Heart right ventricle (tissue), 16 donors: ENCODE measurements at regions not wholly inside any gene's neighbourhood (a gene's known extent, or its start where the extent isn't known, plus 50 kb on each side); places are given as distances from the start of the nearest gene placed in this dataset.

ENCODE experiments used
- ATAC-seq, 8 donors: fragments of 200-7000 bp; cut with Tn5 transposase; one replicate each; pipeline ENCODE4 v1.9.1; 2020; ENCODE audit warnings: mild to moderate bottlenecking in 8 of 8, moderate library complexity in 8 of 8, moderate number of reproducible peaks in 1 of 8
- DNase-seq, 2 donors: peaks; one replicate each; pipeline ENCODE4 v3.0.0-alpha.2; 2020
- H3K27ac ChIP-seq, 10 donors: fragments of 200-600 bp; sonication (generic) in 2 of 10; one replicate each; pipeline versions ENCODE4 v1.5.0 to v1.8.0; 2020 to 2022; ENCODE audit warnings: mild to moderate bottlenecking in 3 of 10
- H3K27me3 ChIP-seq, 7 donors: fragments of 200-600 bp; one replicate each; pipeline ENCODE4 v1.8.0; 2021 to 2022; ENCODE audit warnings: mild to moderate bottlenecking in 2 of 7
- H3K36me3 ChIP-seq, 9 donors: fragments of 200-600 bp; sonication (generic) in 1 of 9; one replicate each; pipeline versions ENCODE4 v1.5.0 to v1.8.0; 2020 to 2022; ENCODE audit warnings: mild to moderate bottlenecking in 2 of 9
- H3K4me1 ChIP-seq, 9 donors: fragments of 200-600 bp; sonication (generic) in 1 of 9; one replicate each; pipeline versions ENCODE4 v1.5.0 to v1.8.0; 2020 to 2022; ENCODE audit warnings: mild to moderate bottlenecking in 4 of 9
- H3K4me3 ChIP-seq, 10 donors: fragments of 200-600 bp; sonication (generic) in 2 of 10; one replicate each; pipeline versions ENCODE4 v1.5.0 to v1.8.0; 2020 to 2022; ENCODE audit warnings: mild to moderate bottlenecking in 7 of 10, moderate library complexity in 2 of 10
- H3K9me3 ChIP-seq, 11 donors: fragments of 200-600 bp in 10 of 11; sonication (generic) in 2 of 11; one replicate each; pipeline versions ENCODE4 v1.5.0 to v1.8.0; 2013 to 2022; ENCODE audit warnings: mild to moderate bottlenecking in 2 of 11, control low read depth in 1 of 11, moderate library complexity in 1 of 11
- WGBS, 2 donors: extraction: QIAGEN DNeasy Blood & Tissue Kit; methylation state at CpG; one replicate each; pipeline ENCODE4 v1.1.7; 2013; ENCODE audit warnings: inconsistent platforms in 1 of 2; 5-methylcytosine and 5-hydroxymethylcytosine counted together
- intact Hi-C, 10 donors: fragments of 100-400 bp; cut with DNase I; formaldehyde crosslinking; loops; one replicate each; pipeline versions ENCODE4 v1.11.1 to v1.14.2; 2022
- TF ChIP-seq, protein P1 (sequence below), 9 donors: fragments of 200-600 bp; sonication (generic) in 2 of 9; IDR thresholded peaks; one replicate each; pipeline versions ENCODE4 v1.5.0 to v1.8.0; 2021 to 2022; ENCODE audit warnings: antibody characterized with exemption in 9 of 9, mild to moderate bottlenecking in 5 of 9, moderate library complexity in 1 of 9
- donor health status: Arrhythmogenic right ventricular cardiomyopathy.
- donor health status: ischemic (EF 13 %, LVEDD 7.1; RV severe dilation, severe dysfunction).
- donor health status: healthy with polysubstance abuse.
- donor health status: DM: no; HTN: yes; CAD: no.
- donor health status: DM: no; HTN: no; CAD: no.
- donor health status: ischemic (EF 25% LVEDD 6.9; RV normal size, moderate dysfunction).
- donor health status: ischemic (EF 25% LVEDD 5.7; RV mildly dilated, moderate dysfunction).
- donor health status: healthy.
- donor health status: DM: yes; HTN: yes; CAD: no.
- donor health status: Ischemic cardiomyopathy.
- donor health status: ischemic (EF 35%, LVEDD 5.7; RV mildly dilated, moderate dysfunction).
- donor health status: nonischemic (EF 11% LVEDD 7.7; RV severe dilation, severe dysfunction).
- donor health status: DM: yes; HTN: yes; CAD: no.
- donor health status: PGD.
- donor health status: ischemic (EF 29% LVEDD 5.4; RV normal size, mild dysfunction).
- donor health status: nonischemic (EF 23%, LVEDD 6.1; RV moderate dilation, normal function).

DNA sequence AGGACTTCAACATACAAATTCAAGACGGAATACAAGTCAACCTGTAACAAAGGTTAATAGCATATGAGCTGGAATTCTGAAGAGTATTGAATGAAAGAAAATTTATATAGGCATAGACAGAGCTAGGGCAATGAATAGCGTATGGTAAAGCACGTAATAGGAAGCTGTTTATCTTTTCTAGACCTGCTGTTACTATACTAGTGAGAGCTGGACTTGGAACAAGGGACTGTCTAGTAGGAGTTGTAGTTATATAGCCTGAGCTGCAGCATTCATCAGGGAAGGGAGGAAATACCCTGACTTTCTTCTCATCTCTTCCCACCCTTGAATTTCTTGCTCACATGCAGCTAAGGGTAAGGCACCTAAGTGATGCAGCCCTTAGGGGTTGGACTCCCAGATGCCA is 67.5 kb upstream of the PRLR start:
- Histone ChIP-seq H3K27me3 (no peaks in the 10 kb centered on the region), H3K36me3 (no peaks in the 10 kb centered on the region), H3K27ac (no peak overlapping the region), H3K9me3 (peaks cover 0 to 3% (median 0%) of the 10 kb centered on the region in 11 donors), H3K4me3 (no peak overlapping the region), H3K4me1 (no peaks in the 10 kb centered on the region)
- ATAC-seq: no peak
- TF ChIP-seq, protein P1, sequence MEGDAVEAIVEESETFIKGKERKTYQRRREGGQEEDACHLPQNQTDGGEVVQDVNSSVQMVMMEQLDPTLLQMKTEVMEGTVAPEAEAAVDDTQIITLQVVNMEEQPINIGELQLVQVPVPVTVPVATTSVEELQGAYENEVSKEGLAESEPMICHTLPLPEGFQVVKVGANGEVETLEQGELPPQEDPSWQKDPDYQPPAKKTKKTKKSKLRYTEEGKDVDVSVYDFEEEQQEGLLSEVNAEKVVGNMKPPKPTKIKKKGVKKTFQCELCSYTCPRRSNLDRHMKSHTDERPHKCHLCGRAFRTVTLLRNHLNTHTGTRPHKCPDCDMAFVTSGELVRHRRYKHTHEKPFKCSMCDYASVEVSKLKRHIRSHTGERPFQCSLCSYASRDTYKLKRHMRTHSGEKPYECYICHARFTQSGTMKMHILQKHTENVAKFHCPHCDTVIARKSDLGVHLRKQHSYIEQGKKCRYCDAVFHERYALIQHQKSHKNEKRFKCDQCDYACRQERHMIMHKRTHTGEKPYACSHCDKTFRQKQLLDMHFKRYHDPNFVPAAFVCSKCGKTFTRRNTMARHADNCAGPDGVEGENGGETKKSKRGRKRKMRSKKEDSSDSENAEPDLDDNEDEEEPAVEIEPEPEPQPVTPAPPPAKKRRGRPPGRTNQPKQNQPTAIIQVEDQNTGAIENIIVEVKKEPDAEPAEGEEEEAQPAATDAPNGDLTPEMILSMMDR (IDR thresholded peaks at IDR 0.05): no peak
- WGBS, 2 donors: 69 to 75% methylated on average over 3 of the region's 3 CpGs
- DNase-seq: no peak
- intact Hi-C loops: no loop called here

DNA sequence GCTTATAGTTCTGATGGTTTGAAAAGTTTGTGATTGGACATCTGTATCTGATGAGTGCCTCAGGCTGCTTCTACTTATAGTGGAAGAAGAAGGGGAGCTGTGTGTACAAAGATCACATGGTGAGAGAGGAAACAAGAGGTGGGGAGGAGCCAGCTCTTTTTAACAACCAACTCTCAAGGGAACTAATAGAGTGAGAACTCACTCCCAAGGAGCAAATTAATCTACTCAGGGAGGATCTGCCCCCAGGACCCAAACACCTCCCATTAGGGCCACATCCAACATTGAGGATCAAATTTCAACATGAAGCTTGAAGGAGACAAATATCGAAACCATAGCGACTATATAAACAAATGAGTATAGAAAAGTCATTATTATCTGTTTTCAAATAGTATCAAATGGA is 64.7 kb upstream of the PRLR start:
- ATAC-seq: no peak
- Histone ChIP-seq H3K4me3 (no peak overlapping the region), H3K36me3 (no peaks in the 10 kb centered on the region), H3K27ac (no peak overlapping the region), H3K4me1 (no peaks in the 10 kb centered on the region), H3K27me3 (no peaks in the 10 kb centered on the region), H3K9me3 (peaks cover 0 to 22% (median 0%) of the 10 kb centered on the region in 11 donors)
- no peak for DNase-seq
- intact Hi-C loops: no loop called here
- TF ChIP-seq, protein P1 (IDR thresholded peaks at IDR 0.05): no peak
- WGBS, 2 donors: 86 to 90% methylated on average over 2 of the region's 2 CpGs

DNA sequence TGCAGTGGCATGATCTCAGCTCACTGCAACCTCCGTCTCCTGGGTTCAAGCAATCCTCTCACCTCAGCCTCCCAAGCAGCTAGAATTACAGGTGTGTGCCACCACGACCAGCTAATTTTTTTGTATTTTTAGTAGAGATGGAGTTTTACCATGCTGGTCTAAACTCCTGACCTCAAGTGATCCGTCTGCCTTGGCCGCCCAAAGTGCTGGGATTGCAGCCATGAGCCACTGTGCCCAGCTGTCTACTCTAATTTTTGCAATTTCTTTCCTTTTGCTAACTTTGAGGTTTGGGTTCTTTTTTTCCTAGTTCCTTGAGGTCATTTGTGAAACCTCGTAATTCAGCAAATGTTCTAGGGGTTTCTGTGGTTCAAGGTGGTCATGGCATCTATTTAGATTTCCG is 63.7 kb upstream of the PRLR start:
- Histone ChIP-seq H3K27ac (no peak overlapping the region), H3K4me3 (no peak overlapping the region), H3K27me3 (no peaks in the 10 kb centered on the region), H3K9me3 (peaks cover 0 to 23% (median 0%) of the 10 kb centered on the region in 11 donors), H3K4me1 (no peaks in the 10 kb centered on the region), H3K36me3 (no peaks in the 10 kb centered on the region)
- 70 to 72% methylated on average over 6 of the region's 6 CpGs for WGBS, 2 donors
- intact Hi-C loops: no loop called here
- no peak for DNase-seq
- TF ChIP-seq, protein P1 (IDR thresholded peaks at IDR 0.05): no peak
- no peak for ATAC-seq

DNA sequence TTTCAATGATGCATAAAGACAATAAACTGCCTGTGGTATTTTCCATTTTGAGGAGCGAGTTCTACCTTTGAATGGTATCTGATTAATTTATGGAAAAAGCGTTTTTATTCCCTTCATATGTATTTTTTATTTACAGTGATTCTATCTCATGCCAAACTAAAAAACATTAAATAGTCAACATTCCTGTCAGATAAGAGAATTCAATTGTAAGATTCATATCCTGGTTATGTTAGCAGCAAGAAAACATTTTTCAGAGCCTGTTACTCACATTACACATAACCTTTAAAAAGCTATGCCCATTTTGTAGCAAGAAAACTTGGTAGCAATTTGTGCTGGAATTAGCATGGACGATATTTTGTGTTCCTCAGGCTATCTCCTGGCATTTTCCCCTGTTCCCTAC is 55.1 kb upstream of the PRLR start:
- H3K4me1 ChIP-seq: no peaks in the 10 kb centered on the region
- DNase-seq: no peak
- H3K36me3 ChIP-seq: no peaks in the 10 kb centered on the region
- TF ChIP-seq, protein P1 (IDR thresholded peaks at IDR 0.05): no peak
- intact Hi-C loops: no loop called here
- no peak overlapping the region for H3K4me3 ChIP-seq
- peaks cover 0 to 9% (median 0%) of the 10 kb centered on the region in 11 donors for H3K9me3 ChIP-seq
- 71 to 74% methylated on average over 3 of the region's 3 CpGs for WGBS, 2 donors
- no peaks in the 10 kb centered on the region for H3K27me3 ChIP-seq
- ATAC-seq: no peak
- H3K27ac ChIP-seq: no peak overlapping the region
